Endothelial cell of umbilical vein (primary cell): ENCODE measurements at regions not wholly inside any gene's neighbourhood (a gene's known extent, or its start where the extent isn't known, plus 50 kb on each side); places are given as distances from the start of the nearest gene placed in this dataset.

ENCODE experiments used
- BruUV-seq: library from RNA; stranded (reverse); fragments of 400-500 nt; replicated peaks from 2 replicates; lab custom pipeline; 2021; lab: Mats Ljungman, UMichigan
- CTCF ChIA-PET: fragments of 300-600, 350-600 bp; sonication (Branson Sonifier 250); formaldehyde crosslinking; loops from one replicate; lab custom pipeline; 2021; ENCODE audit warnings: antibody characterized with exemption, inconsistent platforms; lab: Charles Lee
- POLR2A ChIA-PET: fragments of 300-600, 350-600 bp; sonication (Branson Sonifier 250); formaldehyde crosslinking; loops from one replicate; lab custom pipeline; 2021; ENCODE audit warnings: antibody characterized with exemption, inconsistent platforms; lab: Charles Lee
- DNase-seq: peaks from one replicate; pipeline ENCODE4 v3.0.0-alpha.2; 2011; ENCODE audit warnings: low read depth, low spot score
- FAIRE-seq: peaks from 2 replicates; lab custom pipeline; 2011; peaks lifted over from hg19 to GRCh38; lab: Jason Lieb, UNC
- H2AFZ ChIP-seq: 2 replicates; pipeline ENCODE4 v1.6.0; 2012; ENCODE audit warnings: low read depth, low read length, control low read depth, inconsistent platforms
- H3K27ac ChIP-seq: 2 replicates; pipeline ENCODE4 v1.5.1; 2011; ENCODE audit warnings: low read depth, mild to moderate bottlenecking, control low read depth, low read length, moderate library complexity; ENCODE audit not compliant: insufficient read depth
- H3K27me3 ChIP-seq, 2 experiments: 2 replicates each; pipeline versions ENCODE4 v1.6.0 to v1.6.1; 2011; ENCODE audit warnings: low read length in 2 of 2, mixed read lengths in 1 of 2; ENCODE audit not compliant: control insufficient read depth in 2 of 2, insufficient read depth in 2 of 2
- H3K36me3 ChIP-seq, 2 experiments: 2 replicates in 1 of 2; 3 replicates in 1 of 2; pipeline ENCODE4 v1.5.1; 2011; ENCODE audit warnings: low read length in 2 of 2, mild to moderate bottlenecking in 1 of 2, moderate library complexity in 1 of 2; ENCODE audit not compliant: control insufficient read depth in 2 of 2, insufficient read depth in 2 of 2; ENCODE audit errors: extremely low read depth in 1 of 2
- H3K4me1 ChIP-seq: 3 replicates; pipeline ENCODE4 v1.5.1; 2011; ENCODE audit warnings: mild to moderate bottlenecking, low read length; ENCODE audit not compliant: control insufficient read depth, insufficient read depth; ENCODE audit errors: extremely low read depth
- H3K4me2 ChIP-seq: 2 replicates; pipeline ENCODE4 v1.6.1; 2011; ENCODE audit warnings: low read length, control low read depth, mixed read lengths; ENCODE audit not compliant: insufficient read depth
- H3K4me3 ChIP-seq, 3 experiments: fragments of 200-600 bp in 1 of 3; sonication (generic), shearing (Covaris generic) in 1 of 3; replicated peaks in 1 of 3; 2 replicates each; pipeline ENCODE4 v1.5.1; 2011 to 2016; ENCODE audit warnings: control low read depth in 3 of 3, low read length in 3 of 3, mild to moderate bottlenecking in 2 of 3, inconsistent platforms in 1 of 3, low read depth in 1 of 3, moderate library complexity in 1 of 3; ENCODE audit not compliant: insufficient read depth in 1 of 3
- H3K79me2 ChIP-seq: 2 replicates; pipeline ENCODE4 v1.6.0; 2012; ENCODE audit warnings: low read length, inconsistent platforms; ENCODE audit not compliant: control insufficient read depth, insufficient read depth
- H3K9ac ChIP-seq: replicated peaks from 2 replicates; pipeline ENCODE3; 2011; ENCODE audit warnings: low read length, control low read depth; ENCODE audit not compliant: insufficient read depth; ENCODE audit errors: extremely low read depth
- H3K9me1 ChIP-seq: replicated peaks from 3 replicates; pipeline ENCODE4 v1.6.0; 2011; ENCODE audit warnings: mild to moderate bottlenecking, low read length; ENCODE audit not compliant: control insufficient read depth, insufficient read depth; ENCODE audit errors: extremely low read depth
- H3K9me3 ChIP-seq: replicated peaks from 2 replicates; pipeline ENCODE4 v1.5.1; 2012; ENCODE audit warnings: low read length, inconsistent platforms; ENCODE audit not compliant: control insufficient read depth, insufficient read depth
- H4K20me1 ChIP-seq: replicated peaks from 2 replicates; pipeline ENCODE3; 2011; ENCODE audit warnings: mild to moderate bottlenecking, low read length; ENCODE audit not compliant: control insufficient read depth, insufficient read depth; ENCODE audit errors: extremely low read depth
- EZH2 ChIP-seq: IDR thresholded peaks from 2 replicates; pipeline ENCODE4 v1.6.1; 2012; ENCODE audit warnings: borderline replicate concordance, low read depth, mild to moderate bottlenecking, moderate library complexity, low read length, inconsistent platforms; ENCODE audit not compliant: severe bottlenecking
- FOS ChIP-seq: IDR thresholded peaks from 2 replicates; pipeline ENCODE4 v1.6.1; 2011; ENCODE audit warnings: mild to moderate bottlenecking, low read length, moderate library complexity, borderline replicate concordance; ENCODE audit not compliant: insufficient read depth
- GATA2 ChIP-seq: IDR thresholded peaks from 2 replicates; pipeline ENCODE4 v1.7.0; 2011; ENCODE audit warnings: low read depth, mild to moderate bottlenecking, moderate library complexity, mixed read lengths, low read length; ENCODE audit not compliant: insufficient read length, insufficient read depth
- JUN ChIP-seq: IDR thresholded peaks from 2 replicates; pipeline ENCODE4 v1.6.1; 2011; ENCODE audit warnings: borderline replicate concordance, low read depth; ENCODE audit not compliant: insufficient read length, insufficient read depth
- MAX ChIP-seq: IDR thresholded peaks from 2 replicates; pipeline ENCODE4 v1.6.1; 2011; ENCODE audit not compliant: insufficient read depth, insufficient read length
- MYC ChIP-seq: IDR thresholded peaks from one replicate; pipeline ENCODE4 v1.6.1; 2011; ENCODE audit warnings: mild to moderate bottlenecking, low read depth, low read length
- POLR2A ChIP-seq: IDR thresholded peaks from 2 replicates; pipeline ENCODE4 v1.6.1; 2012; ENCODE audit warnings: low read depth, mild to moderate bottlenecking, control low read depth, low read length
- POLR2AphosphoS5 ChIP-seq: IDR thresholded peaks from 2 replicates; pipeline ENCODE4 v1.6.1; 2012; ENCODE audit warnings: low read depth, mild to moderate bottlenecking, control low read depth, low read length, moderate library complexity; ENCODE audit not compliant: insufficient read depth
- dilution Hi-C: fragments of 300-500 bp; cut with MboI; formaldehyde crosslinking; loops from one replicate; pipeline ENCODE4 v1.15.0; 2019; ENCODE audit warnings: low sequenced_read_pairs; ENCODE audit not compliant: extremely low pct_ligation_motif_present
- intact Hi-C: fragments of 100-400 bp; cut with micrococcal nuclease; formaldehyde crosslinking; loops from one replicate; pipeline ENCODE4 v1.10.0; 2022
- TF ChIP-seq, protein P1 (sequence below), 2 donors: IDR thresholded peaks; 1 replicate in 1 of 2; 2 replicates in 1 of 2; pipeline ENCODE4 v1.5.1; 2011; ENCODE audit warnings: low read length in 2 of 2, mild to moderate bottlenecking in 2 of 2, moderate library complexity in 2 of 2, control low read depth in 1 of 2, inconsistent platforms in 1 of 2, low read depth in 1 of 2; ENCODE audit not compliant: insufficient read depth in 1 of 2; ENCODE audit errors: extremely low read depth in 1 of 2

- Histone ChIP-seq H3K27me3 (peaks cover 0 to 2% of the 10 kb centered on the region in 2 experiments), H3K9me1 (no peaks in the 10 kb centered on the region), H2AFZ (no peak overlapping the region), H4K20me1 (no peaks in the 10 kb centered on the region), H3K27ac (no peak overlapping the region), H3K79me2 (no peaks in the 10 kb centered on the region), H3K9ac (no peak overlapping the region), H3K4me1 (no peaks in the 10 kb centered on the region), H3K4me3 (no peak overlapping the region), H3K36me3 (no peaks in the 10 kb centered on the region), H3K9me3 (no peaks in the 10 kb centered on the region), H3K4me2 (no peak overlapping the region)
- no TSS peak for BruUV-seq
- ChIA-PET CTCF (no interaction called here), POLR2A (no interaction called here)
- FAIRE-seq (no peak), DNase-seq (no peak)
- TF ChIP-seq GATA2 (no peak), MYC (no peak), JUN (no peak), FOS (no peak), MAX (no peak), POLR2A (no peak), EZH2 (no peak), POLR2AphosphoS5 (no peak)
- TF ChIP-seq, protein P1, sequence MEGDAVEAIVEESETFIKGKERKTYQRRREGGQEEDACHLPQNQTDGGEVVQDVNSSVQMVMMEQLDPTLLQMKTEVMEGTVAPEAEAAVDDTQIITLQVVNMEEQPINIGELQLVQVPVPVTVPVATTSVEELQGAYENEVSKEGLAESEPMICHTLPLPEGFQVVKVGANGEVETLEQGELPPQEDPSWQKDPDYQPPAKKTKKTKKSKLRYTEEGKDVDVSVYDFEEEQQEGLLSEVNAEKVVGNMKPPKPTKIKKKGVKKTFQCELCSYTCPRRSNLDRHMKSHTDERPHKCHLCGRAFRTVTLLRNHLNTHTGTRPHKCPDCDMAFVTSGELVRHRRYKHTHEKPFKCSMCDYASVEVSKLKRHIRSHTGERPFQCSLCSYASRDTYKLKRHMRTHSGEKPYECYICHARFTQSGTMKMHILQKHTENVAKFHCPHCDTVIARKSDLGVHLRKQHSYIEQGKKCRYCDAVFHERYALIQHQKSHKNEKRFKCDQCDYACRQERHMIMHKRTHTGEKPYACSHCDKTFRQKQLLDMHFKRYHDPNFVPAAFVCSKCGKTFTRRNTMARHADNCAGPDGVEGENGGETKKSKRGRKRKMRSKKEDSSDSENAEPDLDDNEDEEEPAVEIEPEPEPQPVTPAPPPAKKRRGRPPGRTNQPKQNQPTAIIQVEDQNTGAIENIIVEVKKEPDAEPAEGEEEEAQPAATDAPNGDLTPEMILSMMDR (IDR thresholded peaks at IDR 0.05; ENCODE audit: extremely low read depth in 1 of 2, insufficient read depth in 1 of 2, low read depth in 1 of 2, low read length in 2 of 2): no peak
- intact Hi-C loops: no loop called here
- dilution Hi-C loops: no loop called here
These were observed 140.9 kb upstream of the CRIM1 start for GRCh38 chr2:36214691-36215090.
